Stomach (tissue), 8 donors: ENCODE measurements at regions not wholly inside any gene's neighbourhood (a gene's known extent, or its start where the extent isn't known, plus 50 kb on each side); places are given as distances from the start of the nearest gene placed in this dataset.

Experiments used
- DNase-seq, 2 donors: peaks; one replicate each; pipeline versions ENCODE4 v3.0.0 to v3.0.0-alpha.2; 2013 to 2019
- H3K27ac ChIP-seq, 5 donors: fragments of 200-600 bp in 4 of 5; sonication (generic) in 4 of 5; one replicate each; pipeline ENCODE4 v1.5.1; 2013 to 2019; ENCODE audit warnings: mild to moderate bottlenecking in 1 of 5, moderate library complexity in 1 of 5
- H3K27me3 ChIP-seq, 3 donors: fragments of 200-600 bp; sonication (generic); one replicate each; pipeline ENCODE4 v1.5.1; 2017 to 2019; ENCODE audit warnings: mixed run types in 1 of 3
- H3K36me3 ChIP-seq, 4 donors: fragments of 200-600 bp; sonication (generic); 1 replicate in 3 of 4; 2 replicates in 1 of 4; pipeline ENCODE4 v1.5.1; 2016 to 2019
- H3K4me1 ChIP-seq, 4 donors: fragments of 200-600 bp; sonication (generic); one replicate each; pipeline ENCODE4 v1.5.1; 2016 to 2019
- H3K4me3 ChIP-seq, 4 donors: fragments of 200-600 bp; sonication (generic) in 3 of 4; one replicate each; pipeline ENCODE4 v1.5.1; 2016 to 2019; ENCODE audit warnings: mild to moderate bottlenecking in 1 of 4
- H3K9me3 ChIP-seq, 4 donors: fragments of 200-600 bp; sonication (generic); one replicate each; pipeline ENCODE4 v1.5.1; 2016 to 2019
- CTCF ChIP-seq, 7 experiments: fragments of 450-650 bp in 4 of 7; fragments of 200-600 bp in 3 of 7; sonication (generic) in 3 of 7; IDR thresholded peaks; one replicate each; pipeline ENCODE4 v1.5.1; 2016 to 2019; ENCODE audit warnings: antibody characterized with exemption in 7 of 7, control low read depth in 2 of 7, mild to moderate bottlenecking in 1 of 7
- EP300 ChIP-seq: sonication (generic); formaldehyde crosslinking; IDR thresholded peaks from one replicate; pipeline ENCODE4 v1.6.1; 2017; ENCODE audit warnings: antibody characterized with exemption
- POLR2A ChIP-seq, 4 donors: fragments of 450-650 bp; IDR thresholded peaks; one replicate each; pipeline ENCODE4 v1.6.1; 2016; ENCODE audit warnings: antibody characterized with exemption in 4 of 4, control low read depth in 2 of 4, mild to moderate bottlenecking in 1 of 4, moderate library complexity in 1 of 4
- POLR2AphosphoS5 ChIP-seq, 3 donors: sonication (generic); formaldehyde crosslinking; IDR thresholded peaks; one replicate each; pipeline ENCODE4 v1.6.1; 2016; ENCODE audit warnings: antibody characterized with exemption in 3 of 3
- WGBS, 5 donors: extraction: QIAGEN DNeasy Blood & Tissue Kit in 3 of 5; methylation state at CpG; one replicate each; pipeline versions ENCODE4 v1.1.5 to v1.1.7; 2013 to 2018; 5-methylcytosine and 5-hydroxymethylcytosine counted together
- intact Hi-C: fragments of 100-400 bp; cut with DNase I; formaldehyde crosslinking; loops from one replicate; pipeline ENCODE4 v1.15.1; 2023; ENCODE audit warnings: low total_unique reads
- donor health status: healthy with polysubstance abuse.
- donor health status: Bipolar disorder and iron deficiency.
- donor health status: healthy.

GRCh38 chr3:102329066-102329465, 105.7 kb upstream of the ZPLD1 start:
- no peak overlapping the region for H3K4me3 ChIP-seq
- H3K27ac ChIP-seq, result no peak overlapping the region
- DNase-seq, result no peak
- TF ChIP-seq POLR2A (IDR thresholded peaks at IDR 0.05) (no peak), CTCF (IDR thresholded peaks at IDR 0.05) (no peak), POLR2AphosphoS5 (IDR thresholded peaks at IDR 0.05) (no peak), EP300 (no peak)
- H3K36me3 ChIP-seq, result no peaks in the 10 kb centered on the region
- H3K4me1 ChIP-seq, result no peaks in the 10 kb centered on the region
- H3K27me3 ChIP-seq, result no peaks in the 10 kb centered on the region
- H3K9me3 ChIP-seq, result no peaks in the 10 kb centered on the region
- 50 to 92% (median 74%) methylated on average over 1 of the region's 1 CpG for WGBS, 5 donors
- intact Hi-C loops, result no loop called here

DNA sequence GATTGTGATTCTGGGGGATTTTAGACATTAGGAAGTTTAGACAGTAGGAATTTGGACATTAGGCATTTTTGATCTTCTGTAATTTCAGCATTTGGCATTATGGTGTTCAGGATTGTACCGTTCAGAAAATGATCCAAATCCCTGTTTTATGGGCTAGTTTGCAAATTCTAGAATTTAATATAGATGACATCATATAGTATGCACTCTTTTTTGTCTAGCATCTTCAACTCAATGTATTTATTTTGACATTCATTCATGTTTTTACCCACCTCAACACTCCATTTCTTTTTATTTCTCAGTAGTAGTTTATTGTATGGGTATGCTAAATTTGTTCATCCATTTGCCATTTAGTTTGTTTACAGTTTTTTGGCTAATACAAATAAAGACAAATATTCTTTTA, 105.3 kb upstream of the ZPLD1 start:
- Histone ChIP-seq H3K4me3 (no peak overlapping the region), H3K27ac (no peak overlapping the region), H3K36me3 (no peaks in the 10 kb centered on the region), H3K4me1 (no peaks in the 10 kb centered on the region), H3K27me3 (no peaks in the 10 kb centered on the region), H3K9me3 (no peaks in the 10 kb centered on the region)
- 89 to 94% (median 92%) methylated on average over 1 of the region's 1 CpG for WGBS, 5 donors
- no peak for TF ChIP-seq POLR2A (IDR thresholded peaks at IDR 0.05)
- no peak for DNase-seq
- intact Hi-C loops, result no loop called here

DNA sequence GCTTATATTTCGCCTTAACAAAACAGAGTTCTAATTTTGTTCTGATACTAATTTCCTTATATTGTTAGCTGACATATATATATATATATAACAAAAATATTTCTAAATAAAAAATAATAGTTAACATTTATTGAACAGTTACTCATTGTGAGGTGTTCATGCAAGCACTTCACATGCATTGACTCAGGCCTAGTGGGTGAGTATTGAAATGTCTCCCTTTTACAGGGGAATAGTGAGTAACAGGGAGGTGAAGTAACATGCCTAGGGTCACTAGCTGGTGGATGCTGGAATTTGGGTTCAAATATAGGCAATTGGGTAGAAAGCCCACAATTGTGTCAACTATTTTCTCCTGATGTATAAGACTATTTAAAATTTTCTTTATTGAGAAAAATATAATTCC, 102.6 kb upstream of the ZPLD1 start:
- Histone ChIP-seq H3K27ac (no peak overlapping the region), H3K9me3 (no peaks in the 10 kb centered on the region), H3K4me1 (no peaks in the 10 kb centered on the region), H3K27me3 (no peaks in the 10 kb centered on the region), H3K36me3 (no peaks in the 10 kb centered on the region), H3K4me3 (no peak overlapping the region)
- TF ChIP-seq CTCF (IDR thresholded peaks at IDR 0.05) (no peak), POLR2AphosphoS5 (IDR thresholded peaks at IDR 0.05) (no peak), POLR2A (IDR thresholded peaks at IDR 0.05) (no peak), EP300 (no peak)
- DNase-seq, result no peak
- 89 to 98% (median 93%) methylated on average over 1 of the region's 1 CpG for WGBS, 5 donors
- intact Hi-C loops, result no loop called here

DNA sequence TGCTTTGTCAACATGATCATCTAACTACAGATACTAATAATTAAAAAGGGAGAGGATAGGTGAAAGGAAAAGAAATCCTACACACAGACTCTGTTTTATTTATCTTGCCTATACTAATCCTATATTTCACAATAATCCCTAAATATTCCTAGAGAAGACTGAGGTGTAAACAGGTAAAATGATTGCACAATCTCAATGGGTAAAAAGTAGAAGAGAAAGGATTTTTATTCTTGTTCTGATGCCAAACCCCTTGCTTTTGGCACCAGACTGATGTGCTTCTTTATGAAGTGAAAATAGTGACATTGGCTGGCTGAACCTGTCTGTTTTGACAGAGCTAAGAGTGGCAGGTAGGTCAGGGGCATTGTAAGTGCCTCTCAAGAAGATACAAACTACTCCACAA, 101.9 kb upstream of the ZPLD1 start:
- H3K4me1 ChIP-seq, result no peaks in the 10 kb centered on the region
- no peaks in the 10 kb centered on the region for H3K27me3 ChIP-seq
- H3K9me3 ChIP-seq, result no peaks in the 10 kb centered on the region
- DNase-seq, result no peak
- no peak overlapping the region for H3K27ac ChIP-seq
- intact Hi-C loops, result no loop called here
- no peak overlapping the region for H3K4me3 ChIP-seq
- TF ChIP-seq EP300 (no peak), POLR2A (IDR thresholded peaks at IDR 0.05) (no peak), POLR2AphosphoS5 (IDR thresholded peaks at IDR 0.05) (no peak), CTCF (IDR thresholded peaks at IDR 0.05) (no peak)
- no peaks in the 10 kb centered on the region for H3K36me3 ChIP-seq

GRCh38 chr3:102336130-102336529, 98.7 kb upstream of the ZPLD1 start:
- 69 to 85% (median 78%) methylated on average over 3 of the region's 3 CpGs for WGBS, 5 donors
- no peaks in the 10 kb centered on the region for H3K27me3 ChIP-seq
- no peak overlapping the region for H3K4me3 ChIP-seq
- no peak for DNase-seq
- no peaks in the 10 kb centered on the region for H3K9me3 ChIP-seq
- intact Hi-C loops, result no loop called here
- TF ChIP-seq POLR2AphosphoS5 (IDR thresholded peaks at IDR 0.05) (no peak), EP300 (no peak), POLR2A (IDR thresholded peaks at IDR 0.05) (no peak)
- H3K4me1 ChIP-seq, result no peaks in the 10 kb centered on the region
- no peaks in the 10 kb centered on the region for H3K36me3 ChIP-seq
- no peak overlapping the region for H3K27ac ChIP-seq
